ENCODE measurements at regions not wholly inside any gene's neighbourhood (a gene's known extent, or its start where the extent isn't known, plus 50 kb on each side); places are given as distances from the start of the nearest gene placed in this dataset.

- TF ChIP-seq CTCF (conservative IDR thresholded peaks at IDR 0.05; ENCODE audit: low read depth, low read length), result no peak
- no peak for TF ChIP-seq USF2 (IDR thresholded peaks at IDR 0.05; ENCODE audit: low read depth, low read length)
- TF ChIP-seq POLR2A (IDR thresholded peaks at IDR 0.05; ENCODE audit: low read depth, low read length), result no peak
- no peak for TF ChIP-seq CEBPB (IDR thresholded peaks at IDR 0.05; ENCODE audit: low read depth, low read length)
- no peak for TF ChIP-seq RFX5 (IDR thresholded peaks at IDR 0.05; ENCODE audit: low read depth, low read length)
- TF ChIP-seq MXI1 (IDR thresholded peaks at IDR 0.05; ENCODE audit: borderline replicate concordance, low read depth, low read length), result no peak
- TF ChIP-seq MAZ (IDR thresholded peaks at IDR 0.05; ENCODE audit: borderline replicate concordance, low read depth, low read length), result no peak
- TF ChIP-seq RAD21 (IDR thresholded peaks at IDR 0.05; ENCODE audit: low read length), result no peak
Observed at GRCh38 chr1:164087906-164088453, 471.0 kb upstream of the PBX1 start.

All from IMR-90 (cell line).